Hematopoietic multipotent progenitor cell treated with erythropoietin and hydrocortisone succinate and interleukin-3 and kit ligand, for 6 days (in vitro differentiated cells): ENCODE measurements at regions not wholly inside any gene's neighbourhood (a gene's known extent, or its start where the extent isn't known, plus 50 kb on each side); places are given as distances from the start of the nearest gene placed in this dataset.
"Not testable (repeated sequence)": the region's sequence is repeated elsewhere in the genome, so short reads cannot be mapped to it uniquely, and the experiment has no call there.

Source experiments
- DNase-seq: peaks from one replicate; pipeline ENCODE4 v3.0.0-alpha.2; 2015

- no peak for DNase-seq
These were observed 397.3 kb upstream of the AMELY start for GRCh38 chrY:7308816-7309215.

- DNase-seq = no peak
These were observed 390.8 kb upstream of the AMELY start for GRCh38 chrY:7302306-7302705.

GRCh38 chrY:7299960-7300359 lies 388.4 kb upstream of the AMELY start:
- peak; percentile 35 for DNase-seq

DNA sequence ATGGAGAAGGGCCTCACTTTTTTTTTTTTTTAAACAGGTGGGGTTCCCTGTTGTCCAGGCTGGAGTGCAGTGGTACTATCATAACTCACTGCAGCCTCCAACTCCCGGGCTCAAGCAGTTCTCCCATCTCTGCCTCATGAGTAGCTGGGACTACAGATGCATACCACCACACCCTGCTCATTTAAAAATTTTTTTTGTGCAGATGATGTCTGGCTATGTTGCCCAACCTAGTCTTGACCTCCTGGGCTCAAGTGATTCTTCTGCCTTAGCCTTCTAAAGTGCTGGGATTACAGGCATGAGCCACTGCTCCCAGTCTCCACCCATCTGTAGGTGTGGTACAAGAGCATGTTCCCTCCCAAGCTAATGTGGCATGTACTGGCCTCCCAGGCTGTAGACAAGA lies 380.6 kb upstream of the AMELY start:
- no peak for DNase-seq

DNA sequence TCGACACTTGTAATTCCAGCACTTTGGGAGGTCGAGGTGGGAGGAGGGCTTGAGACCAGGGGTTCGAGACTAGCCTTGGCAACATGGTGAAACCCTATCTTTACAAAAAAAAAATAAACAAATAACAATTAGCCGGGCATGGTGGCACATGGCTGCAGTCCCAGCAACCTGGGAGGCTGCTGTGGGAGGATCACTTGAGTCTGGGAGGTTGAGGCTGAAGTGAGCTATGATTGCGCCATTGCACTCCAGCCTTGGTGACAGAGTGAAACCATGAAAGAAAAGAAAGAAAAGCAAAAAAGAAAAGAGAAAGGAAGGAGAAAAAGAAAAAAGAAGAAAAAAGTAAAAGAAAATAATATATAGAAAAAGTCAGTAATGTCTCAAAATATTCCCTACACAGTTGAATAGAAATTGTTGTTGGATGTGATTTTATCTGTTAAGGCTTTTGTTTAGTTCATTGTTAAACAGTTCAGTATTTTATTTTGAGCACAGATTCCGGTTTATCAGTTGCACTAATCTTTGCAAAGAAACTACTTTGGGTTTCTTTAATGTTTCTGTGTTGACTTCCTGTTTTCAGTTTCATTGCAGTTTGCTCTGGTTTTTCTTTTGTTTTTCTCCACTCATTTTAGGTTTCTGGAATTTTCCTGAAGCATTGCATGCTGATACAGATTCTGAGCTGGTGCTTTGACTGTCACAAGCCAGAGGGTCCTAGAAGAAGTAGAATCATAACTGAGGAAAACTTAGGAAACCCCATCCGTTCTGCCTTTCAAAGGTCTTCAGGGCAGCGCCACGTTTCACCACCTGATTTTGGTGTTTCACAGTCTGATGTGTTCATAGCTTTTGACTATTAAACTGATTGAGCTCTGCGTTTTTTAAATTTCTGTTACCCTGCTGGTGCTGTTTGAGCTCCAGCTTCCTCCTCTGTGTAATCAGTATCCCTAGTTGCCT lies 378.6 kb upstream of the AMELY start:
- DNase-seq = no peak

DNA sequence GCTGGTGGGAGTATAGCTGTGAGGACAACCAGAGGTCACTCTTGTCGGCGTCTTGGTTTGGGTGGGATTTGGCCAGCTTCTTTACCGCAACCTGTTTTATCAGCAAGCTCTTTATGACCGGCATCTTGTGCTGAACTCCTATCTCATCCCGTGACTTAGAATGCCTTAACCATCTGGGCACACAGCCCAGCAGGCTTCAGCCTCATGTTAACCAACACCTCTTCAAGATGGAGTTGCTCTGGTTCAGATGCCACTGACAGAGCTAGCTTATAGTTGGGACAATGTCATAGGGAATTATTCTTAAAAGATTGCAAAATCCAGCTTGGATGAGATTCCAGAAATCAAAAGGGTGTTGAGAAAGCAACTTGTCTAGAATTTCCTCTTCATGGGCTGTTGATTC lies 377.1 kb upstream of the AMELY start:
- no peak for DNase-seq

GRCh38 chrY:7287963-7288362 lies 376.4 kb upstream of the AMELY start:
- DNase-seq = not testable (repeated sequence)

DNA sequence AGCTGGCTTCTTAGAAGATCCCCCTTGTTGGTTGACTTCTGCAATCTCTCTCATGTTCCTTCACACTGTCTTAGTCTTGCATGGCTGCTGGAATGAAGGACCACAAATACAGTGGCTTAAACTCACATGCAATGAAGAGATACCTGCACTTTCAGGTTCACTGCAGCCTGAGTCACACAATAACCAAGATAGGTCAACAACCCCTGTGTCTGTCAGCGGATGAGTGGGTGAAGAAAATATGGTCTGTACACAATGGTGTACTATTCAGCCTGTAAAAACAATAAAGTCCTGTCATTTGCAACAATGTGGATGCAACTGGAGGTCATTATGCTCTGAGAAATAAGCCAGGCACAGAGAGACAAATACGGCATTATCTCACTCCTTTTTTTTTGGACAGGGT lies 373.8 kb upstream of the AMELY start:
- DNase-seq = no peak

DNA sequence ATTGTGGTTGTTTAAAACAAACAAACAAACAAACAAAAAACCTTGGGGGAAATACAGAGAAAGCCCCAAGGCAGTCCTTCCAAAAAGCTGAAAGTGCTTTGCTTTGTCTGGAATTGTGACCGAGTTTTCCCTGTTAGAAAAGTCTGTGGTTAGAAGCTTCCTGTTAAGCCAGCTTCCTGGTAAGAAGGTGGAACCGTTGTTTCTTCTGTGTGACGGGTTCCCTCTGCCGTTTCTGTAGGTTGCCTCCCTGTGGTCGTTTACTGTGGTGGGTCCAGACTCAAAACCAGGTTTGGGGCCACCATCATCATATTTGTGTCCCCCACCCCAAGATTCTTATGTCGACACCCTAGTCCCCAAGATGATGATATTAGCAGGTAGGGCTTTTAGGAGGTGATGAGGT lies 371.4 kb upstream of the AMELY start:
- peak; percentile 30 for DNase-seq

- DNase-seq = not testable (repeated sequence)
These were observed 368.7 kb upstream of the AMELY start for GRCh38 chrY:7280151-7280740.

DNA sequence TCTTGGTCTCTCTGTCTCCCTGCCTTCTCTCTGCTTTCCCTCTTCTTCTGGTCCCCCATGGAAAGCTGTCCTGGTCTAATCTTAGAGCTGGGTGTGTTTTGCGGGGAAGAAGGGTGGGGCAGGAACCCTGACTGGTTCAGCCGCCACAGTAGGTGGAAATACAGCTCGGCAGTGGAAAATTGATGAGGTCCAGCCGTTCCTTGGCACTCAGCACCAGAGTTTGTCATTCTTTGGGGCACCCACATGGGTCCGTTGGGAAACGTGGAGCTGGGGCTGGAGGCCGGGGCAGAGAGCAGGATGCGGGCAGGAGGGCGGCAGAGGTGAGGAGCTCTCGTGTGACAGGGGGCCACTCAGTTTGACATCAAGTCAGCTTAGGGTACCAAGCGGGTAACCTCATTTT lies 364.2 kb upstream of the AMELY start:
- DNase-seq = no peak

DNA sequence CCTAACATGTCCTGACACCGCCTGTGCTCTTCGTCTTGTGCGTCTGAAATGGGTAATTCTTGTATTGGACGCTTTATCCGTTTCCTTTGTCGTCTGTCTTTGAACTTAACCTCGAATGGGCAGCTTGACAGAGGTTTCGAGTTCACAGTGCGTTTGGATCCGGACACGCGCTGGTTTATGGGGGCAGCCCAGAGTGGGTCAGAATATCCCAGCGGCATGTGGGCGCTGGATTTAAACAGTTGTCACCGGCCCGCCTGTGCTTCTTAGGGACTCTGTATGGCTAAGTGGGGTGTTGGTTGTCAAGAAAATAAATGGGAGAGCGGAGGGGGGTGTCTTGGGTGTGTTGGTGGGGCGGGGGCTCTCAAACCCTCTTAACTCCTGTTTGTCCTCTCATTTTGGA lies 363.5 kb upstream of the AMELY start:
- DNase-seq = no peak

DNA sequence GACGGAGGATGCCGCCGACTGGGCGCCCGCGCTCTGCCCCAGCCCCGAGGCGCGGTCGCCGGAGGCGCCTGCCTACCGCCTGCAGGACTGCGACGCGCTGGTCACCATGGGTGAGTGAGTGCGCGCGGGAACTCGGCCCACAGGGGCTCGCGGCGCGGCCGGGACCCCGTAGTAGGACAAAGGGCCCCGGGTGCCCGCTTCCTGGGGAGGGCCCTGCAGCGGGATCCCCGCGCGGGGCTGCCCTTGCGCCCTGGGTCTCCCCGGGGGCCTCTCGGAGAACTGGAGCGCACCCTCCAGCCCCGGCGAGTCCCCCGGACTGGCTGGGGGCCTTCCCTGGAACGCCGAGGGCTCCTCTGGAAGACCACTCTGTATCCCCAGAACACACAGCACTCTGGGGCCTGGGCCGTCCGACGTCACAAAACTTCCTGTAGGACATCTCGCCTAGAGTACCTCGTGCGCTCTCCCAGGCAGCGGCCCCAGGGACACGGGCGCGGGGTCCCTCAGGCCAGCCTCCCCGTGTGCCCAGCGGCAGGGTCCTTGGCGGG lies 362.9 kb upstream of the AMELY start:
- peak; percentile 32 for DNase-seq

DNA sequence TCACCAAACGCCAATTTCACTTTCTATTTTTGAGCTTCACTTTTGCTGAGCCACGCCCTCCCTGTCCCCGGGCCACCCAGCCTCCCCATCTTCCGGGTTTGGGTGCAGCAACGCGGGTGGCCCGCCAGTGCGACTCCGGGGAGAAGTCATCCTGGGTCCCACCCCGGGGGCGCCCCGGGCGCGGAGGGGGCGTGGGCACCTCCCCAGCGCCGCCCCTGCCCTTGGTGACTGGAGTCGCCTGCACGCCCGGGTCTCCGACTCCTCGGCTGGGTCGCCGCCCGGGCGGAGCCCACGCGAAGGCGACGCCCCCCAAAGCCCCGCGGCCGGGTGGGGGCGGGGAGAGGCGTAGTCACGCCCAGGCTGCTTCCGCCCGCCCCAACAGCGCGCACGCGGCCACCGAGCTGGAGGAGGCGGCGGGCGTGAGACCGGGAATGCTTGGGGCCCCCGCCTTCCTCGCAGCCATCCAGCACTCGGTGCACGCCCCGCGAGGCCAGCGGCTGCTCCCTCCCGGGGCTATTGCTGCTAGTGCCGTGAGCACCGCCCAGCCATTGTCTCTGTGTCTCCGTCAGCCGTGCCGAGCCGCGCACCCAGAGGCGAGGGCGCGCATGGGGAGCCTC lies 362.1 kb upstream of the AMELY start:
- DNase-seq = peak; percentile 84

DNA sequence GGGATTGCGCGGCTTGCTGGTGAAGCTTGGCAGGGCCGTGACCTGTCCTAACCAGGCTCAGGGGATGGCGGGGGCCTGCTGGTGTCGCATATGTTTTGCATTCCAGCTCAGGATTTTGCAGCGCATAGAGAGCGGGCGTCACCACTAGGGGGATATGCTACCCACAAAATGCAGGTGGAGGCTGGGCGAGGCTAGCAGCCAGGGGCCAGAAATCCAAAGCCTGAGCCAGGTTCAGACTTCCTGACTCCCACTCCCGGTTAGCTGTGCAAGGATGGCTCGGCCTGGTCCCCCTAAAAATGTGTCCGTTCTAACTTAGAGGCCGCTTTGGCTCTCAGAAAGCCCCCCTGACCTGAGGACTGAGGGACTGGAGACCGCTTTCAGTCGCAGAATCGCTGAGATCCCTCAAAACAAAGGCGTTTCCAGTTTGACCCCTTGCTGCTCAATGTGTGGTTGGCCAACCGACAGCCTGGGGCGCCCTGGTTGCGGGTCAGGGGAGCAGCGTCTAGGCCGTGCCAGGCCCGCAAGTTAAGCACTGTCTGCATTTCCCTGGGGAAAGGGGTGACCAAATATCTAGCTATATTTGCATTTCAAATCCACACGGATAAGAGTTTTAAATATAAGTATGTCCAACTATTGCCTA lies 361.1 kb upstream of the AMELY start:
- peak; percentile 76 for DNase-seq

DNA sequence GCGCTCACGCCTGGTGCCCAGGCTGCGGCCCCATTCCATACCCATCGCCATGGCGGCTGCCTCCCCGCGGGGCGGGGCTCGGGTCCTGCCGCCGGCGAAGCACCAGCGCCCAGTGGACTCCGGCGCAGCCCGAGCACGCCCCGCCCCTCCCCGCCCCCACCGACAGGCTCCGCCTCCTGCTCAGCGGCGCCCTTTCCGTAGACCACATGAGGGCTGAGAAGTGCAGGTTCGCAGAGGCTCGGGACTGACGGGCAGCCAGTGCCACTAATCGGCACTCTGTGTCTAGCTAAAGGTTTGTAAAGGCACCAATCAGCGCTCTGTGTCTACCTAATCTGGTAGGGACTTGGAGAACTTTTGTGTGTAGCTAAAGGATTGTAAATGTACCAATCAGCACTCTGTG lies 352.2 kb upstream of the AMELY start:
- DNase-seq = no peak

- no peak for DNase-seq
These were observed 351.0 kb upstream of the AMELY start for GRCh38 chrY:7262531-7262930.

- DNase-seq = no peak
These were observed 349.7 kb upstream of the AMELY start for GRCh38 chrY:7261254-7261653.

GRCh38 chrY:7240101-7240500 lies 328.5 kb upstream of the AMELY start:
- peak; percentile 47 for DNase-seq

DNA sequence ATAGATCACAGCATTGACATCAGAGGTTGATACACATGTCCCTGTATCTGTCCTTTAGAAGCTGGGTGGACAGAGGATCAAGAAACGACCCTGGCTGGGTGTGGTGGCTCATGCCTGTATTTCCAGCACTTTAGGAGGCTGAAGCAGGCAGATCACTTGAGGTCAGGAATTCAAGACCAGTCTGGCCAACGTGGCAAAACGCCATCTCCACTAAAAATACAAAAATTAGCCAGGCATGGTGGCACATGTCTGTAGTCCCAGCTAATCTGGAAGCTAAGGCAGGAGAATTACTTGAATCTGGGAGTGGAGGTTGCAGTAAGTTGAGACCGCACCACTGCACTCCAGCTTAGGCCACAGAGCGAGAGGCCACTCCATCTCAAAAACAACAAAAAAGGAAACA lies 300.4 kb upstream of the AMELY start:
- DNase-seq = no peak

DNA sequence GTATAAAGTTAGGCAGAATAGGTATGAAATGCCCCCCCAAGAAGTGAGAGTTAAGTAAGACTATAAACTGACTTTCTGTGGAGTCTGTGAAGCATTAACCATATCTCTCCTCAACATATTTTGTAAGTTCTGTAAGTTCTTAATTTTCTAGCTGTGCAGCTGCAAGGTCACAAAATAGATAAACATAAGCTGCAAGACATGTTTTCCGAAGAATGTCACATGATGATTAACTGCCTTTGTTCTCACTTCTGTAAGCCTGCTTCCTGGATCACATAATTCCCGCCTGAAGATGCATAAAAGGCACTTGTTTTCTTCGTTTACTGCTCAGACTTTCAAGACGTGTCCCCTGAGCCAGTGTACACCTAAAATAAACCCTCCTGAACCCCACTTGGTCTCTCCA lies 292.9 kb upstream of the AMELY start:
- DNase-seq = peak; percentile 51

GRCh38 chrY:7182591-7182990 lies 271.0 kb upstream of the AMELY start:
- DNase-seq = no peak

- no peak for DNase-seq
These were observed 266.1 kb upstream of the AMELY start for GRCh38 chrY:7177631-7178030.
